CD8-positive, alpha-beta memory T cell (primary cell): ENCODE measurements at regions not wholly inside any gene's neighbourhood (a gene's known extent, or its start where the extent isn't known, plus 50 kb on each side); places are given as distances from the start of the nearest gene placed in this dataset.

Experiments
- CTCF ChIA-PET: fragments of 350-600 bp; sonication (Branson Sonifier 250); formaldehyde crosslinking; loops from one replicate; lab custom pipeline; 2021; ENCODE audit warnings: antibody characterized with exemption; lab: Charles Lee
- POLR2A ChIA-PET: fragments of 350-600 bp; sonication (Branson Sonifier 250); formaldehyde crosslinking; loops from one replicate; lab custom pipeline; 2021; ENCODE audit warnings: antibody characterized with exemption; lab: Charles Lee
- DNase-seq, 5 donors: peaks; one replicate each; pipeline versions ENCODE4 v3.0.0 to v3.0.0-alpha.2; 2020 to 2022; ENCODE audit warnings: mixed read lengths in 1 of 5
- H3K27ac ChIP-seq: one replicate; pipeline ENCODE4 v1.7.0; 2013; ENCODE audit warnings: low read depth, mild to moderate bottlenecking, low read length, moderate library complexity
- H3K27me3 ChIP-seq: 2 replicates; pipeline ENCODE4 v1.7.0; 2013; ENCODE audit warnings: low read length, mild to moderate bottlenecking; ENCODE audit not compliant: insufficient read depth, poor library complexity, severe bottlenecking
- H3K36me3 ChIP-seq: 2 replicates; pipeline ENCODE4 v1.7.0; 2013; ENCODE audit warnings: mild to moderate bottlenecking, low read length, moderate library complexity; ENCODE audit not compliant: insufficient read depth
- H3K4me1 ChIP-seq: 2 replicates; pipeline ENCODE4 v1.7.0; 2013; ENCODE audit warnings: mild to moderate bottlenecking, low read length, moderate library complexity; ENCODE audit not compliant: insufficient read depth
- H3K4me3 ChIP-seq: 2 replicates; pipeline ENCODE4 v1.7.0; 2013; ENCODE audit warnings: mild to moderate bottlenecking, low read length
- H3K9me3 ChIP-seq: 2 replicates; pipeline ENCODE4 v1.7.0; 2013; ENCODE audit warnings: mild to moderate bottlenecking, low read length
- H3K27ac Mint-ChIP-seq, 8 donors: one replicate each; pipeline ENCODE4 v1.8.0; 2020 to 2021; ENCODE audit warnings: mixed read lengths in 8 of 8, mild to moderate bottlenecking in 6 of 8, inconsistent platforms in 3 of 8, moderate library complexity in 3 of 8
- H3K27me3 Mint-ChIP-seq, 2 donors: one replicate each; pipeline ENCODE4 v1.8.0; 2020 to 2021; ENCODE audit warnings: mixed read lengths in 2 of 2, mild to moderate bottlenecking in 1 of 2, moderate library complexity in 1 of 2
- H3K36me3 Mint-ChIP-seq, 3 donors: one replicate each; pipeline ENCODE4 v1.8.0; 2020 to 2021; ENCODE audit warnings: mixed read lengths in 3 of 3, inconsistent platforms in 1 of 3, mild to moderate bottlenecking in 1 of 3
- H3K4me1 Mint-ChIP-seq, 3 donors: one replicate each; pipeline ENCODE4 v1.8.0; 2020 to 2021; ENCODE audit warnings: mixed read lengths in 3 of 3, inconsistent platforms in 1 of 3, mild to moderate bottlenecking in 1 of 3
- H3K4me3 Mint-ChIP-seq, 7 donors: one replicate each; pipeline ENCODE4 v1.8.0; 2020 to 2021; ENCODE audit warnings: mixed read lengths in 7 of 7, mild to moderate bottlenecking in 6 of 7, moderate library complexity in 4 of 7, inconsistent platforms in 2 of 7
- H3K9me3 Mint-ChIP-seq, 5 donors: one replicate each; pipeline ENCODE4 v1.8.0; 2020 to 2022; ENCODE audit warnings: mixed read lengths in 5 of 5, mild to moderate bottlenecking in 3 of 5, moderate library complexity in 2 of 5, inconsistent platforms in 1 of 5

- DNase-seq = no peak
- H3K27me3 Mint-ChIP-seq = no peaks in the 10 kb centered on the region
- Histone ChIP-seq H3K27ac (no peak overlapping the region), H3K27me3 (no peaks in the 10 kb centered on the region), H3K9me3 (no peaks in the 10 kb centered on the region), H3K4me3 (no peak overlapping the region), H3K36me3 (no peaks in the 10 kb centered on the region), H3K4me1 (no peaks in the 10 kb centered on the region)
- no peak overlapping the region for H3K4me3 Mint-ChIP-seq
- H3K4me1 Mint-ChIP-seq = no peaks in the 10 kb centered on the region
- H3K36me3 Mint-ChIP-seq = no peaks in the 10 kb centered on the region
- ChIA-PET POLR2A (no interaction called here), CTCF (no interaction called here)
- peaks cover 3 to 20% (median 12%) of the 10 kb centered on the region in 5 donors for H3K9me3 Mint-ChIP-seq
- no peak overlapping the region for H3K27ac Mint-ChIP-seq
Observed at GRCh38 chr5:28374492-28374967, 1336.1 kb upstream of the CDH9 start.

- H3K27ac ChIP-seq = no peak overlapping the region
- ChIA-PET POLR2A (no interaction called here), CTCF (no interaction called here)
- H3K36me3 ChIP-seq = no peaks in the 10 kb centered on the region
- H3K4me3 ChIP-seq = no peak overlapping the region
- Mint-ChIP-seq H3K36me3 (peaks cover 0 to 2% (median 0%) of the 10 kb centered on the region in 3 donors), H3K4me1 (no peaks in the 10 kb centered on the region), H3K4me3 (no peak overlapping the region), H3K27me3 (no peaks in the 10 kb centered on the region), H3K9me3 (peaks cover 2 to 13% (median 10%) of the 10 kb centered on the region in 5 donors), H3K27ac (no peak overlapping the region)
- no peaks in the 10 kb centered on the region for H3K9me3 ChIP-seq
- no peak for DNase-seq
- no peaks in the 10 kb centered on the region for H3K27me3 ChIP-seq
- H3K4me1 ChIP-seq = no peaks in the 10 kb centered on the region
Observed at GRCh38 chr5:28370896-28371295, 1332.5 kb upstream of the CDH9 start.

GRCh38 chr5:28369418-28369817 lies 1331.0 kb upstream of the CDH9 start:
- H3K4me1 ChIP-seq = no peaks in the 10 kb centered on the region
- ChIA-PET CTCF (no interaction called here), POLR2A (no interaction called here)
- Mint-ChIP-seq H3K27ac (no peak overlapping the region), H3K4me3 (no peak overlapping the region), H3K36me3 (peaks cover 0 to 2% (median 0%) of the 10 kb centered on the region in 3 donors), H3K4me1 (no peaks in the 10 kb centered on the region), H3K9me3 (peaks cover 4 to 11% (median 6%) of the 10 kb centered on the region in 5 donors), H3K27me3 (no peaks in the 10 kb centered on the region)
- H3K27ac ChIP-seq = no peak overlapping the region
- H3K4me3 ChIP-seq = no peak overlapping the region
- DNase-seq = no peak
- H3K9me3 ChIP-seq = no peaks in the 10 kb centered on the region
- no peaks in the 10 kb centered on the region for H3K27me3 ChIP-seq
- H3K36me3 ChIP-seq = no peaks in the 10 kb centered on the region

- Mint-ChIP-seq H3K27me3 (no peaks in the 10 kb centered on the region), H3K36me3 (no peaks in the 10 kb centered on the region), H3K4me3 (no peak overlapping the region), H3K9me3 (peaks cover 5 to 31% (median 14%) of the 10 kb centered on the region in 5 donors), H3K4me1 (no peaks in the 10 kb centered on the region), H3K27ac (no peak overlapping the region)
- Histone ChIP-seq H3K27ac (no peak overlapping the region), H3K36me3 (no peaks in the 10 kb centered on the region), H3K9me3 (no peaks in the 10 kb centered on the region), H3K4me3 (no peak overlapping the region), H3K4me1 (no peaks in the 10 kb centered on the region), H3K27me3 (no peaks in the 10 kb centered on the region)
- ChIA-PET POLR2A (no interaction called here), CTCF (no interaction called here)
- no peak for DNase-seq
Observed at GRCh38 chr5:28355831-28356230, 1317.4 kb upstream of the CDH9 start.

- ChIA-PET POLR2A (no interaction called here), CTCF (no interaction called here)
Observed at GRCh38 chr5:28346696-28347095, 1308.3 kb upstream of the CDH9 start.

GRCh38 chr5:28344836-28345433 lies 1306.5 kb upstream of the CDH9 start:
- Histone ChIP-seq H3K36me3 (no peaks in the 10 kb centered on the region), H3K27ac (no peak overlapping the region), H3K9me3 (no peaks in the 10 kb centered on the region), H3K27me3 (no peaks in the 10 kb centered on the region), H3K4me3 (no peak overlapping the region), H3K4me1 (no peaks in the 10 kb centered on the region)
- POLR2A ChIA-PET = no interaction called here
- Mint-ChIP-seq H3K27ac (no peak overlapping the region), H3K9me3 (peaks cover 7 to 21% (median 14%) of the 10 kb centered on the region in 5 donors), H3K36me3 (no peaks in the 10 kb centered on the region), H3K4me1 (no peaks in the 10 kb centered on the region), H3K4me3 (no peak overlapping the region), H3K27me3 (no peaks in the 10 kb centered on the region)
- CTCF ChIA-PET = no interaction called here
- no peak for DNase-seq

More at GRCh38 chr5:28346696-28347095, 1308.3 kb upstream of the CDH9 start:
- no peak for DNase-seq
- H3K9me3 Mint-ChIP-seq = peaks cover 12 to 27% (median 16%) of the 10 kb centered on the region in 5 donors
- Histone ChIP-seq H3K27ac (no peak overlapping the region), H3K4me3 (no peak overlapping the region), H3K9me3 (no peaks in the 10 kb centered on the region), H3K36me3 (no peaks in the 10 kb centered on the region), H3K27me3 (no peaks in the 10 kb centered on the region), H3K4me1 (no peaks in the 10 kb centered on the region)
- no peaks in the 10 kb centered on the region for H3K4me1 Mint-ChIP-seq
- H3K4me3 Mint-ChIP-seq = no peak overlapping the region
- no peaks in the 10 kb centered on the region for H3K36me3 Mint-ChIP-seq
- H3K27ac Mint-ChIP-seq = no peak overlapping the region
- no peaks in the 10 kb centered on the region for H3K27me3 Mint-ChIP-seq

GRCh38 chr5:28329176-28329575 lies 1290.8 kb upstream of the CDH9 start:
- H3K27me3 ChIP-seq = no peaks in the 10 kb centered on the region
- peaks cover 0 to 4% (median 0%) of the 10 kb centered on the region in 3 donors for H3K36me3 Mint-ChIP-seq
- no peaks in the 10 kb centered on the region for H3K4me1 ChIP-seq
- POLR2A ChIA-PET = no interaction called here
- H3K36me3 ChIP-seq = no peaks in the 10 kb centered on the region
- CTCF ChIA-PET = no interaction called here
- H3K27me3 Mint-ChIP-seq = no peaks in the 10 kb centered on the region
- no peak for DNase-seq
- no peaks in the 10 kb centered on the region for H3K4me1 Mint-ChIP-seq
- H3K4me3 ChIP-seq = no peak overlapping the region
- H3K27ac ChIP-seq = no peak overlapping the region
- H3K27ac Mint-ChIP-seq = no peak overlapping the region
- H3K4me3 Mint-ChIP-seq = no peak overlapping the region
- H3K9me3 ChIP-seq = no peaks in the 10 kb centered on the region
- H3K9me3 Mint-ChIP-seq = peaks cover 6 to 26% (median 20%) of the 10 kb centered on the region in 5 donors

GRCh38 chr5:28328681-28329080 lies 1290.3 kb upstream of the CDH9 start:
- Histone ChIP-seq H3K36me3 (no peaks in the 10 kb centered on the region), H3K27ac (no peak overlapping the region), H3K27me3 (no peaks in the 10 kb centered on the region), H3K9me3 (no peaks in the 10 kb centered on the region), H3K4me1 (no peaks in the 10 kb centered on the region), H3K4me3 (no peak overlapping the region)
- no peak for DNase-seq
- no peak overlapping the region for H3K4me3 Mint-ChIP-seq
- H3K9me3 Mint-ChIP-seq = peaks cover 6 to 31% (median 22%) of the 10 kb centered on the region in 5 donors
- H3K36me3 Mint-ChIP-seq = peaks cover 0 to 4% (median 0%) of the 10 kb centered on the region in 3 donors
- ChIA-PET POLR2A (no interaction called here), CTCF (no interaction called here)
- H3K4me1 Mint-ChIP-seq = no peaks in the 10 kb centered on the region
- H3K27ac Mint-ChIP-seq = no peak overlapping the region
- H3K27me3 Mint-ChIP-seq = no peaks in the 10 kb centered on the region
